Cardiac fibroblast (primary cell): ENCODE measurements at regions not wholly inside any gene's neighbourhood (a gene's known extent, or its start where the extent isn't known, plus 50 kb on each side); places are given as distances from the start of the nearest gene placed in this dataset.
"Not testable (repeated sequence)": the region's sequence is repeated elsewhere in the genome, so short reads cannot be mapped to it uniquely, and the experiment has no call there.

Experiments used
- DNase-seq, 2 donors: peaks; one replicate each; pipeline versions ENCODE4 v3.0.0 to v3.0.0-alpha.2; 2010; ENCODE audit warnings: low read depth in 2 of 2
- H3K4me3 ChIP-seq, 2 donors: replicated peaks in 1 of 2; 1 replicate in 1 of 2; 2 replicates in 1 of 2; pipeline ENCODE4 v1.5.1; 2011; ENCODE audit warnings: low read depth in 2 of 2, low read length in 2 of 2, mild to moderate bottlenecking in 2 of 2, moderate library complexity in 1 of 2
- TF ChIP-seq, protein P1 (sequence below): IDR thresholded peaks from one replicate; pipeline ENCODE4 v1.5.1; 2011; ENCODE audit warnings: low read depth, mild to moderate bottlenecking, low read length, inconsistent platforms

DNA sequence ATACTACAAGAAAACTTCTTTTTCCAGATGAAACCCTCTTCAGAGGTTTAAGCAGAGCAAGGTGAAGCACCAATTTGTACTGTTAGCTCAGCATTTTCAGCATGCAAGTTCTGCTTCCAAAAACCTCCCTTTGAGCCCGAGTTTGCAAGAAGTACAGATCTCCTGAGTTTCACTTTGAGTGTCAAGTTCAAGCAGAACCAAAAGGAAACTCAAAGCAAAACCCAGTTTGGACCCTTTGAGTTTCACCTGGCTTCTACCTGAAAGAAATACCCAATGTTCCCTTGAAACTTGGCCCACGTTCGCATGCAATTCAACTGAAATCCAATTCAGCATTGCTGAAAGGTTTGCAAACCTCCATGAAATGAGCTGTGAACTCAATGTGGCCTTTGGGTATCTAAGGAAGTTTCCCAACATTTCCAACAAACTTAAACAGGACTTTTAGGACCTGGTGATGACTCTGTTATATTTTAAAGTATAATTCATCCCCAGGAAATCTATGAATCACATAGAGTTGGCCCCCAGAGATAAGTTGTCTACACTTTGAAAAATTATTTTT is 62.9 kb upstream of the HBS1L start:
- no peak for DNase-seq
- TF ChIP-seq, protein P1, sequence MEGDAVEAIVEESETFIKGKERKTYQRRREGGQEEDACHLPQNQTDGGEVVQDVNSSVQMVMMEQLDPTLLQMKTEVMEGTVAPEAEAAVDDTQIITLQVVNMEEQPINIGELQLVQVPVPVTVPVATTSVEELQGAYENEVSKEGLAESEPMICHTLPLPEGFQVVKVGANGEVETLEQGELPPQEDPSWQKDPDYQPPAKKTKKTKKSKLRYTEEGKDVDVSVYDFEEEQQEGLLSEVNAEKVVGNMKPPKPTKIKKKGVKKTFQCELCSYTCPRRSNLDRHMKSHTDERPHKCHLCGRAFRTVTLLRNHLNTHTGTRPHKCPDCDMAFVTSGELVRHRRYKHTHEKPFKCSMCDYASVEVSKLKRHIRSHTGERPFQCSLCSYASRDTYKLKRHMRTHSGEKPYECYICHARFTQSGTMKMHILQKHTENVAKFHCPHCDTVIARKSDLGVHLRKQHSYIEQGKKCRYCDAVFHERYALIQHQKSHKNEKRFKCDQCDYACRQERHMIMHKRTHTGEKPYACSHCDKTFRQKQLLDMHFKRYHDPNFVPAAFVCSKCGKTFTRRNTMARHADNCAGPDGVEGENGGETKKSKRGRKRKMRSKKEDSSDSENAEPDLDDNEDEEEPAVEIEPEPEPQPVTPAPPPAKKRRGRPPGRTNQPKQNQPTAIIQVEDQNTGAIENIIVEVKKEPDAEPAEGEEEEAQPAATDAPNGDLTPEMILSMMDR: no peak
- no peak overlapping the region for H3K4me3 ChIP-seq

DNA sequence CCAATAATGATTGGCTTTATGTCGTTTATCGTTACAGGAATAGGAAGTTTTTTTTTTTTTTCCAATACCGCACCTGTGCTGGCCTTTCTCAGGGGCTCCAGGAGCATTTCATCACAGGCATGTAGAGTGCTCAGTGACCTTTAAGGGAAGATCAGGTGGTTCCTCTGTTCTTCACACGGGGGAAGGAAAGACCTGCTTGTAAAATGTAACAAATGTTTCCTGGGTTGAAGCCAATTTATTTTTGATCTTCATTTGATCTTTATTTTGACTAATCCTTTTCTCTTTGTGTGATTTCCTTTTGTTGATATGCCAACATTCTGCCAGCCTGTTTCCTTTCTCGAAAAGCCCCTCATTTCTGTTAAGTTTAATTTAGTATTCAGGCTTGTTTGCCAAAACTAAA is 61.9 kb upstream of the HBS1L start:
- no peak for DNase-seq
- H3K4me3 ChIP-seq: no peak overlapping the region
- TF ChIP-seq, protein P1: no peak

DNA sequence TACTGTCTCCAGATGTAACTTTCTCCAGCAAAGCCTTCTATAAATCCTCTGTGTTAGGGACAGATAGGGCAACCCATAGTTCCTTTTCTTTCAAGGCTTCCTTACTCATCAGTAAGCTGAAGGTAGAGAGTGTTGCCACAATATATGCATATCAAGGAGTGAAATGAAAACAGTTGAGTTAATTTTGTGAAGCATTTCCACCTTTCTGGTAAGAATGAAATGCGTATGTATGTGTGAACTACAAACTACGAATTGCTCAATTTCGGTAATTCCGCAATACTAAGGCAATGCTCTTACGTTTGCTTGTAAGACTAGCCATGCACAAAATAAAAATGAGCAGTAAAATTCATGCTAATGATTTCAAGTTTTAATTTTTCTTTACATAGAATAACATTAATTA is 61.2 kb upstream of the HBS1L start:
- H3K4me3 ChIP-seq: no peak overlapping the region
- TF ChIP-seq, protein P1: no peak
- peak in 1 of 2 donors; percentile 1 for DNase-seq

DNA sequence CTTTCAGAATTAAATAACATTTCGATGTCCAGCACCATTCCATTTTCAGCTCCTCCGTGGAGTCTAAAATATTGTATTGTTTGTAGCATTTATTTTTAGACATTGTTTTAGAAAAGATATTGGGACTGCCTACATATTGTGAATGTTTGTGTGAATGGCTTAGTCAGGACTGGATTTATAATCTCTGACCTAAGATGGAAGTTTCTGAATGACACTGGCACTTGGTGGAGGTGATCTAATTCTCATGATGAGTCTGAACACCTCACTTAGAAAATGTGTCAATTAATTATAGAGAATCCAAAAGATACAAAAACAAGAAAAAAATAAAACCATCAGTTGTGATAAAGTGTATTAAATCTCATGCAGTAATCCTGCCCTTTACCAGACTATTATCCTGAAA is 60.8 kb upstream of the HBS1L start:
- no peak overlapping the region for H3K4me3 ChIP-seq
- TF ChIP-seq, protein P1: no peak
- DNase-seq: no peak

DNA sequence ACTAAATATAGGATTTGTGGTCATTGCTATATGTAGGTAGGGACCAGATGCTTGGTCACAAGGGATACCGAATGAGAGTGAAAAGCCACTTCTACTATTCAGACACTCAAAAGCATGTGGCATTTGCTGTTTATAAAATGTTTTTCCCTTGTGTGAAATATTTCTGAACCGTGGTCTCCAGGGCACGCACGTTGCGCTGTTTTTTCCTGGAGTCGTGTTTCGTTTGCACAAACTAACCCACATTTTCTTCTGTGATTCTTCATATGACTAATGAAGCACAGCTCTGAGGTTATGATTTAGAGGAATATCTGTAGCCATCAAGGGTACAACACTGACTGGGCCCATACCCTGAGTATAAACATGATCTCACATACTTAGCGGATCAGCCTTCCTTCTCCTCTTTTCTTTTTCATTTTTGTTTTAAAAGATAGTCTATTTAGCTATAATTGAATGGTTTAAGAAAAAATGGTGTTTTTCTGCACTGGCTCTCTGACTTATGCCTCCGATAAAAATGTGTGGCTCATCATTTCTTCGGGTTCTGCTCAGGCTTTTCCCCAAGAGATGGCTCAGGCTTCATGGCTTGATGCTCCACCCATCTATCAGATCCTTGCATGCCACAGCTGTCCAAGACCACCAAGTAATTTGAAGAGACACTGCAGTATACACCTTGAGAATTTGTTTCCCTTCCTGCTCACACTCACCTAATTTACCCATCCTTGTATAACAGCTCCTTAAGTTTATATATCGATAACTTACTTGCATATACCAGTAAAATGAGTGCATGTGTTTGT is 59.9 kb upstream of the HBS1L start:
- H3K4me3 ChIP-seq: no peak overlapping the region
- DNase-seq: no peak
- TF ChIP-seq, protein P1: no peak

DNA sequence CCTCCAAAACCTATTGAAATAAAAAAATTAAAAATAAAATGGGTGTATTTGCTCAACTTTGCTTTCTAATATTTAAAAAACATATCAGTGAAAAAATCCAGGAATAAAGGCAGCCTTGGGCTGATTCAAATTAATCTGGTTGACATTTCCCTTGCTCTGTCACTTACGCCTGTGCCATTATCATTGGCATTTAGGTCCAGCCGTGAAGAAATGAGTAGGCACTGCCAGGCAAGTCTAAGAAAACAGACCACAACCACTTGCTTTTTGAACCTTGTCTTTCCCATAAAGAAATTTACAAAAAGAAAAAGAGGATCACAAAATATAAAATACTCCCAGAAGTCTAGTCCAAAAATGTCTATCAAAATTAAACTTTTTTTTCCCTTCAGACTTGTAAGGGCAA is 59.2 kb upstream of the HBS1L start:
- TF ChIP-seq, protein P1: no peak
- DNase-seq: no peak
- H3K4me3 ChIP-seq: no peak overlapping the region

DNA sequence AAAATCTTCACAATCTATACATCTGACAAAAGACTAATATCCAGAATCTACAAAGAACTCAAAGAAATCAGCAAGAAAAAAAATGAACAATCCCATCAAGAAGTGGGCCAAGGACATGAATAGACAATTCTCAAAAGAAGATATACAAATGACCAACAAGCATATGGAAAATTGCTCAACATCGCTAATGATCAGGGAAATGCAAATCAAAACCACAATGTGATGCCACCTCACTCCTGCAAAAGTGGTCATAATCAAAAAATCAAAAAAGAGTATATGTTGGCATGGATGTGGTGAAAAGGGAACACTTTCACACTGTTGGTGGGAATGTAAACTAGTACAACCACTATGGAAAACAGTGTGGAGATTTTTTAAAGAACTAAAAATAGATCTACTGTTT is 58.3 kb upstream of the HBS1L start:
- not testable (repeated sequence) for DNase-seq, H3K4me3 ChIP-seq

DNA sequence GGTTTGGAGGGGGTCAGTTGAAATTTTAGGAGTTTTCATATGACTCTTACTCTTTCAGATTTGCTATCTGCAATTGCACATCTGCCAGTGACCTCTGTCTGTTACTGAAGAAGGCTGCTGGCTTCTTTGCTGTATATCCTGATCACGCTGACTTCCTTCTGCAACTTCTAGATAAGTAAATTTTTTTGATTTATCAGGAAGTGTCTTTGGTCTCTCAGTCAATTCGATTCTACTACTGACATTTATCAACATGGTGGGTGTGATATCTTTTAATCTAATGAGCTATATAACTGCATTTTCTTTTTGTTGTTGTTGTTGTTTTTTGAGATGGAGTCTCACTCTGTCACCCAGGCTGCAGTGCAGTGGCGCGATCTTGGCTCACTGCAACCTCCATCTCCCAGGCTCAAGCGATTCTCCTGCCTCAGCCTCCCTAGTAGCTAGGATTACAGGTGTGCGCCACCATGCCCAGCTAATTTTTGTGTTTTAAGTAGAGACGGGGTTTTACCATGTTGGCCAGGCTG is 55.7 kb upstream of the HBS1L start:
- DNase-seq, H3K4me3 ChIP-seq: not testable (repeated sequence)
